ENCODE measurements at regions not wholly inside any gene's neighbourhood (a gene's known extent, or its start where the extent isn't known, plus 50 kb on each side); places are given as distances from the start of the nearest gene placed in this dataset.

GRCh38 chr2:198444800-198445287 lies 640.5 kb downstream of the PLCL1 start:
- Histone ChIP-seq H3K36me3 (ENCODE audit: control insufficient read depth, insufficient read depth, low read length) (no peaks in the 10 kb centered on the region), H3K9me1 (ENCODE audit: control insufficient read depth, insufficient read depth, low read length) (no peaks in the 10 kb centered on the region), H3K27ac (ENCODE audit: extremely low read depth, low read depth, low read length) (no peak overlapping the region), H3K4me1 (replicated peaks in 1 of 2; ENCODE audit: control insufficient read depth in 2 of 2, insufficient read depth in 2 of 2, low read length in 2 of 2) (no peaks in the 10 kb centered on the region), H3K79me2 (ENCODE audit: control insufficient read depth, insufficient read depth, low read length) (no peaks in the 10 kb centered on the region), H3K27me3 (ENCODE audit: control insufficient read depth in 2 of 2, insufficient read depth in 2 of 2, low read length in 2 of 2) (no peaks in the 10 kb centered on the region), H3K4me2 (ENCODE audit: insufficient read depth, low read length) (no peak overlapping the region), H2AFZ (ENCODE audit: low read depth, low read length) (no peak overlapping the region), H3K9ac (ENCODE audit: insufficient read depth in 1 of 2, low read depth in 2 of 2, low read length in 2 of 2) (no peak overlapping the region), H4K20me1 (replicated peaks; ENCODE audit: control insufficient read depth, insufficient read depth, low read length) (no peaks in the 10 kb centered on the region), H3K9me3 (replicated peaks; ENCODE audit: control insufficient read depth, insufficient read depth, low read depth, low read length) (no peaks in the 10 kb centered on the region), H3K4me3 (no peak overlapping the region)
- no peak for TF ChIP-seq RBM15 (IDR thresholded peaks at IDR 0.05; ENCODE audit: insufficient read depth, low read length)
- in situ Hi-C loops (cut with MboI) (no loop called here), intact Hi-C loops (cut with micrococcal nuclease) (no loop called here)
- no peak for DNase-seq (ENCODE audit: extremely low read depth in 1 of 4, low spot score in 3 of 4)
- no peak for FAIRE-seq
- ATAC-seq: no peak
- ChIA-PET POLR2A (no interaction called here), CTCF (ENCODE audit: low intra/inter-chr PET ratio) (no interaction called here)
- BruUV-seq (replicated peaks): no TSS peak
- 0% methylated on average over 2 of the region's 2 CpGs for WGBS (ENCODE audit: insufficient coverage, low coverage, missing lambda C conversion rate)

GRCh38 chr2:198441901-198442300 lies 637.5 kb downstream of the PLCL1 start:
- no TSS peak for BruUV-seq (replicated peaks)
- H2AFZ ChIP-seq (ENCODE audit: low read depth, low read length): no peak overlapping the region
- intact Hi-C loops (cut with micrococcal nuclease) (no loop called here), in situ Hi-C loops (cut with MboI) (no loop called here)
- H3K4me3 ChIP-seq: no peak overlapping the region
- no peaks in the 10 kb centered on the region for H3K36me3 ChIP-seq (ENCODE audit: control insufficient read depth, insufficient read depth, low read length)
- no peak for TF ChIP-seq MBD1 (CRISPR knock-in tag; IDR thresholded peaks at IDR 0.05)
- no peak for TF ChIP-seq GABPB1 (CRISPR knock-in tag; IDR thresholded peaks at IDR 0.05)
- TF ChIP-seq GTF2F1 (IDR thresholded peaks at IDR 0.05; ENCODE audit: low read depth, low read length): no peak
- TF ChIP-seq KLF16 (IDR thresholded peaks at IDR 0.05): no peak
- TF ChIP-seq ZNF232 (CRISPR knock-in tag; IDR thresholded peaks at IDR 0.05): no peak
- TF ChIP-seq SIN3A (IDR thresholded peaks at IDR 0.05; ENCODE audit: borderline replicate concordance in 2 of 2, control insufficient read depth in 1 of 2, low read depth in 2 of 2, low read length in 2 of 2): no peak
- ChIA-PET POLR2A (no interaction called here), CTCF (ENCODE audit: low intra/inter-chr PET ratio) (interaction anchor here (0.6 kb wide), 1 partner anchor 20 kb away, joined by 3 read pairs; no protein-coding TSS in a partner anchor)
- no peaks in the 10 kb centered on the region for H3K9me3 ChIP-seq (replicated peaks; ENCODE audit: control insufficient read depth, insufficient read depth, low read depth, low read length)
- H3K27me3 ChIP-seq (ENCODE audit: control insufficient read depth in 2 of 2, insufficient read depth in 2 of 2, low read length in 2 of 2): no peaks in the 10 kb centered on the region
- no peaks in the 10 kb centered on the region for H3K4me1 ChIP-seq (replicated peaks in 1 of 2; ENCODE audit: control insufficient read depth in 2 of 2, insufficient read depth in 2 of 2, low read length in 2 of 2)
- H3K9ac ChIP-seq (ENCODE audit: insufficient read depth in 1 of 2, low read depth in 2 of 2, low read length in 2 of 2): no peak overlapping the region
- H3K9me1 ChIP-seq (ENCODE audit: control insufficient read depth, insufficient read depth, low read length): no peaks in the 10 kb centered on the region
- ATAC-seq (no peak), FAIRE-seq (no peak), DNase-seq (ENCODE audit: extremely low read depth in 1 of 4, low spot score in 3 of 4) (no peak)
- H4K20me1 ChIP-seq (replicated peaks; ENCODE audit: control insufficient read depth, insufficient read depth, low read length): no peaks in the 10 kb centered on the region
- no peak overlapping the region for H3K4me2 ChIP-seq (ENCODE audit: insufficient read depth, low read length)
- no peaks in the 10 kb centered on the region for H3K79me2 ChIP-seq (ENCODE audit: control insufficient read depth, insufficient read depth, low read length)
- H3K27ac ChIP-seq (ENCODE audit: extremely low read depth, low read depth, low read length): no peak overlapping the region
